GM04504 (cell line): ENCODE measurements at regions not wholly inside any gene's neighbourhood (a gene's known extent, or its start where the extent isn't known, plus 50 kb on each side); places are given as distances from the start of the nearest gene placed in this dataset.
"Not testable (repeated sequence)": the region's sequence is repeated elsewhere in the genome, so short reads cannot be mapped to it uniquely, and the experiment has no call there.

Source experiments
- DNase-seq: peaks from one replicate; pipeline ENCODE4 v3.0.0-alpha.2; 2012; ENCODE audit warnings: low read depth

DNA sequence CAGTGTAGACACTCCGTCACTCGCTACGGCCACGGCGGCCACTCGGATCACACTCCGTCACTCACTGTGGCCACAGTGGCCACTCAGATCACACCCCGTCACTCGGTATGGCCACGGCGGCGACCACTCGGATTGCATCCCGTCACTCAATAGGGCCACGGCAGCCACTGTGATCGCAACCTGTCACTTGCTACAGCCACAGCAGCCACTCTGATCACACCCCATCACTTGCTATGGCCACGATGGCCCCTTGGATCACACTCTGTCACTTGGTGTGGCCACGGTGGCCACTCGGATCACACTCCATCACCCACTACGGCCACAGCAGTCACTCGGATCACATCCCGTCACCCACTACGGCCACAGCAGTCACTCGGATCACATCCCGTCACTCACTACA lies 175.3 kb downstream of the LAT start:
- DNase-seq, result not testable (repeated sequence)

DNA sequence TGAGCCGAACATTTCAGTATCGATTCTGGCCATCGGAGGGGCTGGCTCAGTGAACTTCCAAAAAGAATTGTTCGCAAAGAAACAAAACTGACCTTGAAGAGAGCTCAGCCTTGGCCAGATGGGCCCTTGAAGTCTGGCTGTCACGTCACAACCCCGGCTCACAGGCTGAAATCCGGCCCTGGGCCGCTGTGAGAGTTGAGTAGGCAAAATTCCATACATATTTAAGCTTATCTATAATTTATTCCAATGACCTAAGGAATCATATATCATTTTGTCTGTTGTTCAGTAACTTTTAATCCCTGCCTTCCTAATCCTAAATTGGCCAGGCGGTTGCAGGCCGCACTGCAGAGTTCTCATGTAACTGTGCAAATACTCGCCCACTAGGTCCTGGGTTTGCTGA lies 174.8 kb downstream of the LAT start:
- not testable (repeated sequence) for DNase-seq

DNA sequence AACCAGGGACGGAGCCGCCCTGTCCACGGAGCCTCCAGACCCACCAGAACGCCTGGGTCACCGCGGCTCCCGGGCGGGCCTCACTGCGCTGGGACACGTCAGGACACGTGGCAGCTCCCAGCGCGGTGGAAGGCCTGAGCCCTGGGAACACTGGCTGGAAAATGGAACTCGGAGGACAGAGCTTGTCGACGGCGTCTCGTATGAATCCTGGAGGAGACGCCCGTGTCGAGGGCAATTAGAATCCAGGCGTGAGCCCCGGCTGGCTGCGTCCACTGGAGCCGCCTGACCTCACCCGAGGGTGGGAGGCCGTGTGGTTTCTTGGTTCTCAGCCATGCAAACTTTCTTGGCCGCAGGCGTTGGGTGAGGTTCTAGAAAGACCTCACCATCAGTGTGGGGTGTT lies 173.9 kb downstream of the LAT start:
- no peak for DNase-seq

DNA sequence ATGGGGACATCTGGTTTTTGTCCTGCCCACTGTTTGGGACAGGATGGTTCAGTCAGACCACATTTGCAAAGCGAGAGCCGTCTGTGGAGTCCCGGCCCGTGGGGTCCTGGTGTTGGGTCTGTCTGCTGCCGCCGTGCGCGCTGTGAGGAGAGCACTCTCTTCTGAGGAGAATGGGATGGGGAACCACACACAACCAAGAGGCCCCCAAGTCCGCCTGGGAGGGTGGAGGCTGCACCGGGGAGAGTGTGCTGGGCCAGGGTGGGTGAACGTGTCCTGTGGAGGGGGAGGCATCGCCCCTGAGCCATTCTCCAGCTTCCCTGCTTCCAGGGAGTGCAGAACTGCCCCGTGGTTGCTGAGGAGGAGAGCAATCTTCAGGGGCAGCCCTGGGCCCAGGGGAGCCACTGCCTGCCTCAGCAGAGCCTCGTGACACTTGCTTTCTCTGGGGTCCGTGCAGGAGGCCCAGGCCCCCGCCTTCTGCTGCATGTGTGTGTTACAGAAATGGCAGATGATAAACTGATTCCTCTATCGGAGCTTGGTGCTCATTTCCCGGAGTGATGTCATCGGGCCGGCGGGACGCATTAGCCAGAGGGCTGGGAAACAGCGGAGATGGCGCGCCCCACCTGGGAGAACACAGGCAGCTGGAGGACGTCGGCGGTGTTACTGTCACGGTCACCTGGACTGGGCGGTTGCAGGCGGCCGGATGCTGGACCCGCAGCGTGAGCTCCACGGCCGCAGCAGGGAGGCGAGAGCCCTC lies 173.4 kb downstream of the LAT start:
- not testable (repeated sequence) for DNase-seq

DNA sequence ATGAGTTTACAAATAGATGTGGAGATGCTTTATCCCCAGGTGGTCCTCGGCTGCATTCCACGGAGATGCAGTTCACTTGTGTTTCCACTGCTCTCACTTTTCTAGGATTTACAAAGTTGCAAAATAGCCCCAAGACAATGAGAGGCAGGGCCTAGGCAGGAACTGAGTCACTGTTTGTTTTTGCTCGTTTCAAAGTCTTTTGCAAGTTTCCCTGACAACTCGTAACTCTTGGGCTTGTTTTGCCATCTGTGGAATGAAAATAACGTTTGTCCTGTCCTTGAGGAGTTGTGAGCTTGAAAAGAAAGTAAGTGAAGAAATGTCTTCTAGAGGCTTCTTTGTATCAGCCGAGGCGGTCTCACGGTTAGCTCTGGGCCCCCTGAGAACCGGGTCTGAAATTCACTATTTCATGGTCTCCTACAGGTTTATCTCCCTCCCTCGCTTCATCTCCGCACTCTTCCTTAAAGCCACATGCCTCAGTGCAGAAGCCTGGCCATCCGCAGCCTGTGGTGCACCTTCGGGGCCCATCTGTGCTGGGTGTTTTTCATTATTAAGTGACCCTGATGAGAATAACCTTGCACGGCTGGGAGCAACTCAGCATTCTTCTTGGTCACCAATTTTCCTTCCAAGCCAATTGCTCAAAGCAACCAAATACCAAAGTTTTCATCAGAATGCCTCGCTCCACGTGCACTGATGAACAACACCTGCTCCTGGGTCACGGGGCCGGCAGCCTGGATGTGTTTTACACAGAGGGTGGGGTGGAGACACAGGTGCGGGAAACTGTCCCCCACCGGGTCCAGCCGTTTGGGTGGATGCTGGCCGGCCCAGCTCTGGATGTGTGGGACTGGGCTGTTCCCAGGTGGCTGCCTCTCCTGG lies 172.4 kb downstream of the LAT start:
- peak; percentile 92 for DNase-seq

DNA sequence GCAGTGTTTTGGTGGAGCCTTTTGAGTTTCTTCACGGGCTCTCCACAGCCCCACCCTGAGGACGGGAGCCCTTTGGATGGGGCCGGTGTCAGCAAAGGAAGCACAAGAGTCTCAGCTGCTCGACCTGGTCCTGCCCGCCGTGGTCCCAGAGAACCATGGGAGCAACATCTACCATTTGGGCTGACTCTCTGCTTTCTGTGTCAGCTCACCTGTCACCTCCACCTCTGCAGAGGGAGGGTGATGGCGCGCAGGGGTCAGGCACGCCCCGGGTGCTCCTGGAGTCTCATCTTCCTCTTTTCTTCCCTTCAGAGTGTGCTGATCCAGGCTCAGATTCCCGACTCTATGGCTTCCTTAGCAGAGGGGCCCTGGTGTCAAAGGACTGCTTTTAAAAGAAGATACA lies 171.7 kb downstream of the LAT start:
- no peak for DNase-seq

DNA sequence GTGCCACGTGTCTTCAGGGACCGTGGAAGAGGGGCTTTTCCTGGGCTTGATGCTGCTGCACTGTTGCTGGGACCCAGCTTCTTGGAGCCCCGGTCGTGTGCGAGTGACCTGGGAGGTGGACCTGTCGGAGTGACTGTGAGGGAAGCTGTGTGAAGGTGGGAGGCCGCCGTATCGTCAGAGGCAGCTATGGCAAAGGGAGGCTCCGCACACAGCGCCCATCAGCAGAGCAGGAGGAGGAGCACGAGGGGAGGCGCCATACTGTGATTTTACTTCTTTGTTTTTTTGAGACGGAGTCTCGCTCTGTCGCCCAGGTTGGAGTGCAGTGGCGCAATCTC lies 171.0 kb downstream of the LAT start:
- DNase-seq, result not testable (repeated sequence)

DNA sequence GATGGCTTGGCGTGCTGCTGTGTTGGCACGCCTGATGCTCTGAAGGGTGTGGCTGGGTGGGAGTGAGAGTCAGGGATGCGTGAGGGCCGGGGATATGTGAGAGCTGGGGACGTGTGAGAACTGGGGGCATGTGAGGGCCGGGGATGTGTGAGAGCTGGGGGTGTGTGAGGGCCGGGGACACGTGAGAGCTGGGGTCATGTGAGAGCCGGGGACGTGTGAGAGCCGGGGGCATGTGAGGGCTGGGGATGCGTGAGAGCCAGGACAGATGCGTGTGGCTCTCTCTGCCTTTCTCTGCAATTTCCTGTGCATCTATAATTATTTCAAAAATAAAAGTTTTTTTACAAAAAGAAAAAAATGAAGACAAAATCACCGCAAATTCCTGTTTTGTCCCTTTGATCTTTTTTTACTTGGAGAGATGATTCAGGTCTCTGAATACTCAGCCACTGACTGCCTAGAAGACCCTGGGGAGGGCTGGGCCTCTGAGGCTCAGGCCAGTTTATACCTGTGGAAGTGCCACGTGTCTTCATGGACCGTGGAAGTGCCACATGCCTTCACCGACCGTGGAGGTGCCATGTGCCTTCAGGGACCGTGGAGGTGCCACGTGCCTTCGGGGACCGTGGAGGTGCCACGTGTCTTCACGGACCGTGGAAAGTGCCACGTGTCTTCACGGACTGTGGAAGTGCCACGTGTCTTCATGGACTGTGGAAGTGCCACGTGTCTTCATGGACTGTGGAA lies 170.4 kb downstream of the LAT start:
- not testable (repeated sequence) for DNase-seq

DNA sequence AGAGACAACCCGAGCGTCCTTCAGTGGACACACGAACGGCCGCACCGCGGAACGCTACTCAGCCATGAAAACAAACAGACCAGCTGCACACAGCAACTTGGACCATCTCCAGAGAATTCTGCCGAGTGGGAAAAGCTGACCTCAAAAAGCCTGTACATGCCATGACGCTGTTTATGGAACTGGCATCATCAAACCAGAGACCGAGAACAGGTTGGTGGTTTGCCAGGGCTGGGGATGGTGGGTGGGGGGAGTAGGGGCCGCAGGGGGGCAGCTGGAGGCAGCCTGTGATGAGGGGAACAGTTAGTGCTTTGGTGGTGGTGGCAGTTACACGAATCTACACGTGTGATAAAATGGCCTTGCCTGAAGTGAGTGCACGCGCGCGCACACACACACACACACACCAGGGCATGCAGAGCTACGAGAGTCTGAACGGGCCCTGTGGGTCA lies 169.8 kb downstream of the LAT start:
- no peak for DNase-seq

DNA sequence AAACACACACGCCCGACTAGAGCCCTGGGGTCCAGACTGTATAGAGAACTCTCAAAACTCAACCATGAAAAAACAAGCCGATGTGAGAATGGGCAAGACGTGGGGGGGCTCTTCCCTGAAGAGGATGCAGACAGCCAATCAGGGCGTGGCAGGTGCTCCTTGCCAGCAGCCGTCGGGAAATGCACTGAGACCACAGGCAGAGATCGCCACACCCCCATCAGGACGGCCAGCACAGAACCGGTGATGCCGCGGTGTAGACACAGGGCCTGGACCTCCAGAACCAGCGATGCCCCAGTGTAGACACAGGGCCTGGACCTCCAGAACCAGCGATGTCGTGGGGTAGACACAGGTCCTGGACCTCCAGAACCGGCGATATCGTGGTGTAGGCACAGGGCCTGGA lies 169.2 kb downstream of the LAT start:
- DNase-seq, result no peak

DNA sequence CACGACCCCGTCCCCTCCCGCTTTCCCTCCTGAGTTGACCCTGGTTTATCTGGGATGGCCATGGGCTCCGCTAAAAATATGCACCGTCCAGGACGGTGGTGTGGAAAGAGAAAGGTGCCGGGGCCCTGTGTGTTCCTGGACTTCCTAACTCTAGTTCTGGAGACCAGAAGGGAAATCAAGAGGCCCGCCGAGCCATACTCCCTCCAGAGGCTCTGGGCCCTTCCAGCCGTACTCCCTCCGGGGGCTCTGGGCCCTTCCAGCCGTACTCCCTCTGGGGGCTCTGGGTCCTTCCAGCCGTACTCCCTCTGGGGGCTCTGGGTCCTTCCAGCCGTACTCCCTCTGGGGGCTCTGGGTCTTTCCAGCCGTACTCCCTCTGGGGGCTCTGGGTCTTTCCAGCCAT lies 168.5 kb downstream of the LAT start:
- DNase-seq, result not testable (repeated sequence)

DNA sequence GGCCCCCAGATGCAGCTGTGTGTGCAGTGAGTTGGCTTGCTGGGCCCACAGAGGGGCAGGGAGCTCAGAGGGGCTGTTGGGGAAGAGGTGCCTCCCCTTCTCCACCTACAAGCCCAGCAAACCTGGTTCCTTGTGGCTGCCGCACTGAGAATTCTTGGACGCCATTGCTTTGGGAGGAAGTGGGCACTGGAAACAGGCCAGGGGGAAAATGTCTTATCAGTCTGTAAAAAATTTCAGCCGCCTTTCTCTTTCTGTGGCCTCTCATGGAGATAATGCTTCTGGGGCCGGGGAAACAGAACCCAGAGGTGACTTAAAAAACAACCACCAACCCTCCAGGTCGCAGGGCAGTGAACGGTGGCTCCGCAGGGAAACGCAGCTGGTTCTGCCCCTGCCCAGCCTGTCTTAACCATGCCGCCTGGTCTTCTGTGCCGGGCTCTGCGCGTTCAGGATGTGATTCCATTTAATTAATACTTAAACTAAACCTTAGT lies 167.7 kb downstream of the LAT start:
- not testable (repeated sequence) for DNase-seq

DNA sequence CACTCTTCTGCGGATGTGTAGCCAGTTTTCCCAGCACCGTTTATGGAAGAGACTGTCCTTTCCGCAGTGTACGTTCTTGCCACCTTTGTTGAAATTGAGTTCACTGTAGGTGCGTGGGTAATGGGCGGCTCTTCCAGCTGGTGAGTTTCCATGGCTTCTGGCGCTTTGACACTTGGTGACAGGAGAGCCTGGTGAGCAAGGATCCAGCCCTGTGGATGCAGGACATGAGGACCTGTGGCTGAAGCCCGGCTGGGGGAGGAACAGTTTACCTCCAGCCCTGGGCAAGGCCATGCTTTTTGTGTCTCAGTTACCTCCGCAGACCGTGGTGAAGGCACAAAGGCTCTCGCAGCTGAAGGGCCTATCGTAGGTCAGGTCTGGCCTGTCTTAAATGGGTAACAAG lies 166.5 kb downstream of the LAT start:
- DNase-seq, result no peak

DNA sequence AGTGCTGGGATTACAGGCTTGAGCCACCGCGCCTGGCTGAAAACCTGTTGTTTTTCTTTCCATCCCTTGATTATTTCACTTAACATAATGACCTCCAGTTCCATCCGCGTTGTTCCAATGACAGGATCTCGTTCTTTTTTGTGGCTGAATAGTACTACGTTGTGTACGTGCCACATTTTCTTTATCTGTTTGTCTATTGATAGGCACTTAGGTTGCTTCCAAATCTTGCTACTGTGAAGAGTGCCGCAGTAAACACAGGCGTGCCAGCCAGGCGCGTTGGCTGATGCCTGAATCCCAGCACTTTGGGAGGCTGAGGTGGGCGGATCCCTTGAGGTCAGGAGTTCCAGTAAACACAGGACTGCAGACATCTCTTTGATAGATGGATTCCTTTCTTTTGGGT lies 165.1 kb downstream of the LAT start:
- not testable (repeated sequence) for DNase-seq

DNA sequence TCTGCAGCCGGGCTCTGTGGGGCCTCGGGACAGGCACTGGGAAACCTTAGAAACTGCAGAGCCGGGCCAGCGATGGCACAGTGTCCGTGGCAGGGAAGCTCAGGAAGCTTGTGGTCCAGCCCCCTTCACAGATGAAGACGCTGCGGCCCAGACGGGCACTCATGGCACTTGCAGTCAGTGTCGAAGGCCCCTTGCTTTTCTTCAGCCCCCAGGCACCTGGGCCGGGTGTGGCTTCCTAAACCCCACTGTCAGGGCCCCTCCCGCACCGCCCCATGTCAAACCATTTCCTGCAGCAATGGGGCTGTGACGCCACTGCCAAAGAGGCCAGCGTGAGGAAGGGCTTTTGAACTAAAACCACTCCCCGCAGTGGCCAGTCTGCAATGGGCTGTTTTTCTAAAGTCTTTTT lies 164.0 kb downstream of the LAT start:
- no peak for DNase-seq

DNA sequence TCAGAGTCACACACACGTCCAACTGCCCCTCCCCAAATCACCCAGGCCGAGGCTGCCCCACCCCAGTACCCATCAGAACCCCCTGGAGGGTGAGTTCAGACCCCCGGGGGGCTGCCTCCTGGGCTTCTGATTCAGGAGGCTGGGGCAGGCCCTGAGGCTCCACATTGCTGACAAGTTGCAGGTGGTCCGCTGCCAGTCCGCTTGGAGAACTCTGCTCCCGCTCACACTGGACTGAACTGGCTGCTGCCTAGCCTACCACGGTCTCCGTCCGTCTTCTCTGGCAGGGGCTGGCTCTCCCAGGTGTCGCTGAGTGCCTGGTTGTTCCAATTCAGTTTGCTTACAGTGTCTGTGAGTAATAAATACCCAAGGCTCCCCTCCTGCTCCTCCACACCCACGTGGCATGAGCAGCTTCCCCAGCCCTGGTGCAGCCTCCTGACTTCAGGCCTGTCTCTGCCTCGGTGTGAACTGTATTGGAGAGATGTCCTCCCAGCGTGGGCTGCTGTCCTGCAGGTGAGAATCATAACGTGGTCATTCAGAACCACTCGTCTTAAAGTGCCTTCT lies 163.4 kb downstream of the LAT start:
- no peak for DNase-seq

DNA sequence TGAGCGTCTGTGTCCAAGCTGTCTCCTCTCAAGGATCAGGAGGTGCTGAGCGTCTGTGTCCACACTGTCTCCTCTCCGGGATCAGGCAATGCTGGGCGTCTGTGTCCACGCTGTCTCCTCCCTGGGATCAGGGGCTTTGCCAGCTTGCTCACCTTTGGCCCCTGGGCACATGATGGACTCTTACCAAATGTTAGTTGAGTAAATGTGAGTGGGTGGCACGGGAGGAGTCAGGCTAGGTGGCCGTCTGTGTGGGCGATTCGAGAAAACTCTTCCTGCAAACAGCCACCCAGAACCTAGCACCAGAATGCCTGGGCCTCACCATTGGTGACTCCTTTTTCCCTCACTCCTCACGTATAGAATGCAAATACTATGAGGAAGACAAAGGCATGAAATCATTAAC lies 162.9 kb downstream of the LAT start:
- DNase-seq, result not testable (repeated sequence)

DNA sequence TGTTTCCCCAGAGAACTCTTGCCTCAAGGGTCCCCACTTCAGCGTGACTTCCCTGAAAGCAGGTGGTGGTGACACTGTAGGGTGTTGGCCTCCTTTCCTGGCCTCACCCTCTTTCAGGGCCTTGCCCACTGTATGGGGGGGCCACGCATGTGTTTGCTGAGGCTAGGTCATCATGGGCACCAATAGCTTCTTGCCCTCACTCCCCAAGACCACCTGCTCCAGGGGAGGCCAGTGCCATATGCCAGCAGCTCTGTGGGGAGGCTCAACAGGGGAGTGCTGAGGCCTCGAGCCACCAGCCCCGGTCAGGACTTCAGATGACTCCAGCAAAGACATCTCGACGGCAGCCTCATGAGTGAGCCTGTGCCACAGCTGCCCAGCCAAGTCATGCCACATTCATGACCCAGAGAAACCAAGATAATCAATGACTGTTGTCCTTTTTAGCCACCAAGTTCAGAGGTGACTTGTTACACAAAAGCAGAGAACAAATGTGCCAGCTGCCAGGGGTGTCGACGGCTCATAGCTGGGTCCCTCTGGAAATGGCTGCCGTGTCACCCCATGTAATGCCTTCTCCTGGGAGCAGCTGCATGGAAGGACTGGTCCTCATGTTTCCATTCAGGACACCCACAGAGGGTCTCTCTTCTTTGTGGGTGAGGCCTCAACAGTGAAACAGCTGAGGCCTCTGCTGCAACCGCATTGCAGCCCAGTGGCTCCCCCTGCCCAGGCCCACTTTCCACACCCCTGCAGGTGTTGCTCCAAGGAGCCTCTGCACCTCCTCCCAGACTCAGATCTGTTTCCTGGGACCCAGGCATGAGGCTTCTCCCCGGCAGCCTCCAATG lies 162.2 kb downstream of the LAT start:
- not testable (repeated sequence) for DNase-seq

DNA sequence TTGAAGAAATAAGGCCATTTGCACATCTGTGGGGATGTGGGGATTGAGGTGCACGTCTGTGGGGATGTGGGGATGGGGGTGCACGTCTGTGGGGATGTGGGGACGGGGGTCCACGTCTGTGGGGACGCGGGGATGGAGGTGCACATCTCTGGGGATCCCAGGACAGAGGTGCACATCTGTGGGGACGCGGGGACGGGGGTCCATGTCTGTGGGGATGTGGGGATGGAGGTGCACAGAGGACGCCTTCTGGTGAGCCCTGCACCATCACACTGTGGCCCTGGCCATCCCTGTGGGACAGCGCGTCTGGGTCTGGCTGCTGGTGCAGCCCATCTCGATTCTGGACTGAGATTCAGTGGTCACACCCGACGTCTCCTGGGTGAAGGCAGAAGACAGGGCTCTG lies 161.4 kb downstream of the LAT start:
- no peak for DNase-seq

DNA sequence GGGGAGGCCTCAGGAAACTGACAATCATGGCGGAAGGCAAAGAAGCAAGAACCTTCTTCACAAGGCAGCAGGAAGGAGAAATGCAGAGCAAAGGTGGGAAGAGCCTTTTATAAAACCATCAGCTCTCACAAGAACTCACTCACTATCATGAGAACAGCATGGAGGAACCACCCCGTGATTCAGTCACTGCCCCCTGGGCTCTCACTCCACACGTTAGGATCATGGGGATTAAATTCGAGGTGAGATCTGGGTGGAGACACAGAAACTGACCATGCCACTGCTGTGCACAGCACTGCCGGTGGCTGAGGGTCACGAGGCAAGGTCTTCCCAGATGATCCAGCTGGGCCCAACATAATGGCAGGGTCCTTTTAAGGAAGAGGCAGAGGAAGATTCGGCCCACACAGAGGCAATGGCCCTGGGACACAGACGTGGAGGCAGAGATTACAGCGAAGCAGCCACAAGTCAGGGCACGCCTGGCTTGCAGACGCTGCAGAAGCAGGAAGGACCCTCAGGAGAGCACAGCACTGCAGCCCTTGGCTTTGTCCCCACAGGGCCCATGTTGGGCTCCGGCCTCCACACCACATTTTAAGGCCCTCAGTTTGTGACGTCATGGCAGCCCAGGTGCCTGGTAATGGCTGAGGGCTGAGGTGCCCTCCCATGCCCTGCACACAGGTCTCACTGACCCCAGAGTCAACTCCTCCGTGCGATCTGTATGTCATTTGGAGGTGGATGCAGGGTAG lies 160.8 kb downstream of the LAT start:
- DNase-seq, result not testable (repeated sequence)

DNA sequence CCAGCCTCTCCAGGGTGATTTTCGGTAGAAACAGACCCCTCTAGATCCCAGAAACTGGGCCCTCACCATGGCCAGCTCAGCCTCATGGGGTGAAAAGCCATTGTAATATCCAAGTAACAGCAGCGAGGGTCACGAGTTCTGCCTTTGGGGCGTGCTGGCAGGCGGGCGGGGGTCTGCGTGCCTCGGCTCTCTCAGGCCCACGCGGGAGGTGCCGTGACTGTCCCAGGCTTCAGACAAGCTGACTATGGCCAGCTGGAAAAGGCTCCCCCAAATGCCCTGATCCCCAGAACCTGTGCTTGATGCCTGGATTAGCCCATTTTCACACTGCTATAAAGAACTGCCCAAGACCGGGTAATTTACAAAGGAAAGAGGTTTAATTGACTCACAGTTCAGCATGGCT lies 160.2 kb downstream of the LAT start:
- not testable (repeated sequence) for DNase-seq
